Neural progenitor cell (in vitro differentiated cells): ENCODE measurements at regions not wholly inside any gene's neighbourhood (a gene's known extent, or its start where the extent isn't known, plus 50 kb on each side); places are given as distances from the start of the nearest gene placed in this dataset.

Experiments
- CTCF ChIP-seq: fragments of 200-600 bp; sonication (generic); IDR thresholded peaks from 2 replicates; pipeline ENCODE4 v1.5.1; 2017; ENCODE audit warnings: antibody characterized with exemption, mild to moderate bottlenecking
- EZH2 ChIP-seq: fragments of 200-600 bp; sonication (generic); IDR thresholded peaks from 2 replicates; pipeline ENCODE4 v1.6.1; 2017; ENCODE audit warnings: antibody characterized with exemption, mild to moderate bottlenecking, moderate library complexity
- EZH2phosphoT487 ChIP-seq: fragments of 200-600 bp; sonication (generic); IDR thresholded peaks from 2 replicates; pipeline ENCODE4 v1.6.1; 2017; ENCODE audit warnings: antibody characterized with exemption

- no peak for TF ChIP-seq CTCF
- TF ChIP-seq EZH2: no peak
- TF ChIP-seq EZH2phosphoT487: no peak
Measured at GRCh38 chr10:120980279-120981255, 129.4 kb downstream of the WDR11 start.
